SH-SY5Y (cell line): ENCODE measurements at regions not wholly inside any gene's neighbourhood (a gene's known extent, or its start where the extent isn't known, plus 50 kb on each side); places are given as distances from the start of the nearest gene placed in this dataset.

Experiments used
- GATA2 ChIP-seq: IDR thresholded peaks from 2 replicates; pipeline ENCODE4 v1.6.1; 2011; ENCODE audit warnings: mild to moderate bottlenecking, low read depth, low read length
- GATA3 ChIP-seq: IDR thresholded peaks from 2 replicates; pipeline ENCODE4 v1.6.1; 2011; ENCODE audit warnings: low read depth, mild to moderate bottlenecking, low read length, moderate library complexity

GRCh38 chr9:38164659-38165221 lies 95.7 kb upstream of the SHB start:
- TF ChIP-seq GATA3 (no peak), GATA2 (no peak)

- no peak for TF ChIP-seq GATA3
- TF ChIP-seq GATA2, result no peak
These were observed 94.5 kb upstream of the SHB start for GRCh38 chr9:38163518-38163917.

- no peak for TF ChIP-seq GATA3
- no peak for TF ChIP-seq GATA2
These were observed 93.5 kb upstream of the SHB start for GRCh38 chr9:38162332-38163211.

GRCh38 chr9:38160613-38161215 lies 91.7 kb upstream of the SHB start:
- no peak for TF ChIP-seq GATA2
- TF ChIP-seq GATA3, result no peak

GRCh38 chr9:38159599-38159998 lies 90.6 kb upstream of the SHB start:
- no peak for TF ChIP-seq GATA3
- TF ChIP-seq GATA2, result no peak

DNA sequence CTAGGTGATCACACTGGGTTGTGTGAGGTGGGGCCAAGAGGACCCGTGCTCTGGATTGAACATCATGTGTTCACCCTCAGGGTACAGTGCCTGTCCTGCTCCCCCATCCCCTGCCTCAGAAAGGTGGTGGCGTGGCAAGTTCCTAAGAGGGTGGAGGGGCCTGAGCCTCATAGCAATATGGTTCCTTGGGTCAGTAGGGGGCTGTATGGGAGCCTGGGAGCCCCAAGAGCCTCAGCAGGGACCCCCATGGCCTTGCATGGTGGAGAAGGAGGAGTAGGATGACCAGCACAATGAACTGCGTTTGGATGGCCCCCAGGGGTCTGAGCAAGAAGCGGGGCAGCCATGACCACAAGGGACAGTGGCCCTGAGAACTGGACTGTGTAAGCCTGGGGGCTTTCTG lies 89.6 kb upstream of the SHB start:
- TF ChIP-seq GATA2 (no peak), GATA3 (no peak)

DNA sequence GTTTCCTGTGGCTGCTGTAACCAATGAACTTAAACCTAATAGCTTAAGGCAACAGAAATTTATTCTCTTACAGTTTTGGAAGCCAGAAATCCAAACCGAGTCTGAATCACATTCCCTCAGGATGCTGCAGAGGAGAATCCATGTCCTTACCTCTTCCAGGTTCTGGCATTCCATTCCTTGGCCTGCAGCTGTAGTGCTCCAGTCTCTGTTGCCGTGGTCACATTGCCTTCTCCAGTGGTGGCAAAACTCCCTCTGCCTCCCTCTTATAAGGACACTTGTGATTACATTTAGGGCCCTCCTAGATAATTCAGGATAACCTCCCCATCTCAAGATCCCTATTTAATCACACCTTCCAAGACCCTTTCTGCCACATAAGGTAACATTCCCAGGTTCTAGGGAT lies 88.7 kb upstream of the SHB start:
- TF ChIP-seq GATA3 (no peak), GATA2 (no peak)

DNA sequence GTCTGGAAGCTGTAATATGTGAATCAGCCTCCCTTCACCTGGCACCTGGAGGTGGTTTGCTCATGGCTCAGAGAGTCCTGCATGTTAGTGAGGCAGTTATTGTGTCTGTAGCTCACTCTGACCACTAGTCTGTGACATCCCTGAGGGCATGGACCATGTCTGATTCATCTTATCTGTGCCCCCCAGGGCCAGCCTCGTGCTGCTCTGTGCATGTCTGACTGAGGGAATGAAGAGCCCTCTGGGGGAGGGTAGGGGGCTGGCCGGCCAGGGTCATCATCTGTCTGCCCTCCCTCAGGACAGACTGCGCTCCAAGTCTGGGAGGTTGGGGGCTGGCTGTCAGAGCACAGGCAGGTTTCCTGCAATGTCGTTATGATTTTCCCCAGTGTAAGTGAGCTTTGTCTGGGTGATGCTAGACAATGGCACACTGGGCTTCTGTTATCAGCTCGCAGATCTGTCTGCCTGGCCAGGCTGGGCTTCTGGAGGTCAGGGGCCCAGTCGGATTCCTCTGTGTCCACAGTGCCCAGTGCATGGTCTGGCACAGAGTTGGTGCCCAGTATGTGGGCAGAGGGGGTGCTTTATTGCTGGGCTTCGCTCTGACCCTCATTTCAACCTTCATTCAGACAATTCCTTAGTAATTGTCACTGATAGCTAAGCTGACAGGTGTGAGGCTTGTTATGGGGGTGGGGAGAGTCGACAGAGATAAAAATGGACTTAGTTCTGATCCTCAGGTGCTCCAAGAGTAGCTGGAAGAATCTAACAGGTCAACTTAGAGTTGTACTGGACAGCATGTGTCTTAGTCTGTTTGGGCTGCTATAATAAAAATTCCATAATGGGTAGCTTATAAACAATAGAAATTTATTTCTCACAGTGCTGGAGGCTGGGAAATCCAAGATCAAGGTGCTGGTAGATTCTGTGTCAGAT lies 85.7 kb upstream of the SHB start:
- peak; percentile 99 for TF ChIP-seq GATA2
- peak; percentile 95 for TF ChIP-seq GATA3

DNA sequence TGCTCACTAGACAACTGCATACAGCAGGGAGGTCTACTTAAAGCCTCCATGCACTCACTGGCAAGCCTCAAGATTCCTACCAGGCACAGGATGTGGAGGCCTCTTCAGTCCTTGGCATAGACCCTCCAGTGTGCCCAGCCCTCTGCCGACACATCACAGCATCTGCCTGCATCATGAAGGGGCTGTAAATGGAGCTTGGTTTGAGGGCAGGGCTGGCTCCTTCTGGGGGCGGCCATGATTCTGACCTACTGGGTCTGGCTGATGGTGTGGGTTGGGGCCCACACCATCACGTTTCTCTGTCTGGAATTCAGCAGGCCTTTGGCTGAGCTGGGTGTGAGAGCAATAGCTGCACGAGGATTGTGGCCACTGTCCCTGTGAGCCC lies 84.9 kb upstream of the SHB start:
- TF ChIP-seq GATA3 (no peak), GATA2 (no peak)

DNA sequence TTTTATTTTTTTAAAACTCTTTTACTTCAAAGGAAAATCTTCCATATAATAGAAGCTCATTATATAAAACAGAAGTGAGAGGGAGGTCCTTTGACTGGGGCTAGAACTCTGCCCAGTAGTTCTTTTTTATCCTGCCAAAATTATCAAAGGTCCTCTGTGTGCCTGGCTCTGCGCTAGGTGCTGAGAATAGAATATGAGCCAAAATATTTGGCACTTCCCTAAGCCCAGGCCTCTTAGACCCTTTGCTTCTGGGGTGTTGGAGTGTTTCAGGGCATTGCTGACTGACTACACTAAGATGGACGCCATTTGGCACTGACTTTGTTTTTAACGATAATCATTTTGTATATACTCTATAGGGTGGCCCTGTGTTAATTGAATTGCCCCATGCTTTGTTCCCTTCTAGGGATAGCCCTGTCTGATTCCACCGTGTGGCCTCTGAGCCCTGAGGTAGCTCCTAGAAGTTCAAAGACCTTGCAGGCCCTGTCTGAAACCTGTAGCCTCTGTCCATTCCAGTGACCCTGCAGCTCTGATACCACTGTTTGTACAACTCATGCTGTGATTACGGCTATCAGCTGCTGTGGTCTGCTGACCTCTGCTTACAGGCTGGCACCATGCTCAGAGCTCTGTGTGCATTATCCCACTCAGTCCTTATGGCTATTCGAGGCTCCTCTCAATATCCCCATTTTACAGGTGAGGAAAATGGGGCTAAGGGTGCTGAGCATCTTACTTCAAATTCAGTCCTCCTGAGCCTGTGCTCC lies 84.3 kb upstream of the SHB start:
- no peak for TF ChIP-seq GATA3
- TF ChIP-seq GATA2, result no peak

GRCh38 chr9:38149647-38150046 lies 80.6 kb upstream of the SHB start:
- TF ChIP-seq GATA2 (no peak), GATA3 (no peak)

GRCh38 chr9:38146844-38147243 lies 77.8 kb upstream of the SHB start:
- TF ChIP-seq GATA2 (no peak), GATA3 (no peak)

DNA sequence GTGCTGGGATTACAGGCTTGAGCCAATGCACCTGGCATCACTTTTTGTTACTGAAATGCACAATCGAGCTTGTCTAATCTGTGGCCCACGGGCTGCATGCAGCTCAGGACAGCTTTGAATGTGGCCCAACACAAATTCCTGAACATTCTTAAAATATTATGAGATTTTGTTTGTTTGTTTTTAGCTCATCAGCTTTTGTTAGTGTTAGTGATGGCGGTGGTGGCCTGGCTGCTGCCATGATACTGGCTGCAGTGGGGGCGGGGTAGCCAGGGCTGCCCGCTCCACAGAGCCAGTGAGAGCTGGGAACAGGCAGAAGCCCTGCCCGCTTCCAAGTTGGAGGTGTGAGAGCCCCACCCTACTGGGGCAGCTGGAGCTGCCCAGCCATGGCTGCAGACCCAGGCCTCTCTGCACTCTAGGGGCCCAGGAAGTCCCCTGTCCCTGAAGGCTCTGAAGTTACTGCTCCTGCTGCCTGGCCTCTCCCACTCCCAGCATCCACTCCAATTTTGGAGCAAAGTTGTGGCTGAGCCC lies 76.6 kb upstream of the SHB start:
- TF ChIP-seq GATA2, result no peak
- no peak for TF ChIP-seq GATA3

- TF ChIP-seq GATA3 (no peak), GATA2 (peak; percentile 42; the same call in 1 of the 2 replicates)
These were observed 75.4 kb upstream of the SHB start for GRCh38 chr9:38144421-38144820.
